ENCODE measurements at regions not wholly inside any gene's neighbourhood (a gene's known extent, or its start where the extent isn't known, plus 50 kb on each side); places are given as distances from the start of the nearest gene placed in this dataset.

DNA sequence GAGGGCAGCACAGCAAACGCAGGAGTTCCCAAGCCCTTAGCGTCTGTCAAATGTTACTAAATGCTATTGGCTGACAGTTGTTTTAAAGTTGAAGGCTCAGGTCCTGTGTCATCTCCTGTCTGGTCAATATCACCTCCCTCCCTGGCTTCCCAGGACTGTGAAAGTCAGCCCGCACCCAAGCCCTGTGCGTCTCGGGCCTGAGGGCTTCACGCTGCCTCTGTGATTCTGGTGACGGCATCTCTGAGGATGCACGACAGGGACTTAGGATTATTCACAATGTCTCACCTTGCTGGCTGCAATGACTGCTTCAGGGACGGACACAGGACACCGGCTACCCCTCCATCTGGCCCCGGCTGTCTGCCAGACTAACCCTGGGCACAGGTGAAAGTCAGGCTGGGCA is 415.3 kb downstream of the CTTN start:
- TF ChIP-seq, protein P1, sequence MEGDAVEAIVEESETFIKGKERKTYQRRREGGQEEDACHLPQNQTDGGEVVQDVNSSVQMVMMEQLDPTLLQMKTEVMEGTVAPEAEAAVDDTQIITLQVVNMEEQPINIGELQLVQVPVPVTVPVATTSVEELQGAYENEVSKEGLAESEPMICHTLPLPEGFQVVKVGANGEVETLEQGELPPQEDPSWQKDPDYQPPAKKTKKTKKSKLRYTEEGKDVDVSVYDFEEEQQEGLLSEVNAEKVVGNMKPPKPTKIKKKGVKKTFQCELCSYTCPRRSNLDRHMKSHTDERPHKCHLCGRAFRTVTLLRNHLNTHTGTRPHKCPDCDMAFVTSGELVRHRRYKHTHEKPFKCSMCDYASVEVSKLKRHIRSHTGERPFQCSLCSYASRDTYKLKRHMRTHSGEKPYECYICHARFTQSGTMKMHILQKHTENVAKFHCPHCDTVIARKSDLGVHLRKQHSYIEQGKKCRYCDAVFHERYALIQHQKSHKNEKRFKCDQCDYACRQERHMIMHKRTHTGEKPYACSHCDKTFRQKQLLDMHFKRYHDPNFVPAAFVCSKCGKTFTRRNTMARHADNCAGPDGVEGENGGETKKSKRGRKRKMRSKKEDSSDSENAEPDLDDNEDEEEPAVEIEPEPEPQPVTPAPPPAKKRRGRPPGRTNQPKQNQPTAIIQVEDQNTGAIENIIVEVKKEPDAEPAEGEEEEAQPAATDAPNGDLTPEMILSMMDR (IDR thresholded peaks at IDR 0.05): no peak
- no peak for TF ChIP-seq POLR2A (IDR thresholded peaks at IDR 0.05)
- TF ChIP-seq EP300 (IDR thresholded peaks at IDR 0.05): no peak

All from ovary (tissue), 3 donors.